HEK293 (cell line): ENCODE measurements at regions not wholly inside any gene's neighbourhood (a gene's known extent, or its start where the extent isn't known, plus 50 kb on each side); places are given as distances from the start of the nearest gene placed in this dataset.
"Not testable (repeated sequence)": the region's sequence is repeated elsewhere in the genome, so short reads cannot be mapped to it uniquely, and the experiment has no call there.

ENCODE experiments used
- REST ChIP-seq: fragments of 450-650 bp; formaldehyde crosslinking; IDR thresholded peaks from 2 replicates; pipeline ENCODE4 v1.5.1; 2016; ENCODE audit warnings: missing biosample characterization, missing genetic modification characterization
- SP2 ChIP-seq: fragments of 450-650 bp; formaldehyde crosslinking; IDR thresholded peaks from 2 replicates; pipeline ENCODE4 v1.5.1; 2016; ENCODE audit warnings: missing biosample characterization, missing genetic modification characterization
- YY1 ChIP-seq: fragments of 450-650 bp; formaldehyde crosslinking; IDR thresholded peaks from 2 replicates; pipeline ENCODE4 v1.5.1; 2018; ENCODE audit warnings: missing biosample characterization, missing genetic modification characterization
- ZNF488 ChIP-seq: fragments of 450-650 bp; formaldehyde crosslinking; IDR thresholded peaks from 2 replicates; pipeline ENCODE4 v1.5.1; 2016; ENCODE audit warnings: missing biosample characterization, missing genetic modification characterization
- ZNF645 ChIP-seq: fragments of 450-650 bp; formaldehyde crosslinking; IDR thresholded peaks from 2 replicates; pipeline ENCODE4; 2016; ENCODE audit warnings: missing biosample characterization, missing genetic modification characterization
- ZSCAN23 ChIP-seq: fragments of 450-650 bp; formaldehyde crosslinking; IDR thresholded peaks from 2 replicates; pipeline ENCODE4 v1.5.1; 2016; ENCODE audit warnings: missing biosample characterization, missing genetic modification characterization
- TF ChIP-seq, protein P1 (sequence below): fragments of 450-650 bp; formaldehyde crosslinking; IDR thresholded peaks from 2 replicates; pipeline ENCODE4 v1.5.1; 2016; ENCODE audit warnings: missing biosample characterization, missing genetic modification characterization
- TF ChIP-seq, protein P2 (sequence below): fragments of 450-650 bp; formaldehyde crosslinking; IDR thresholded peaks from 2 replicates; pipeline ENCODE4 v1.5.1; 2016; ENCODE audit warnings: missing biosample characterization, missing genetic modification characterization
- TF ChIP-seq, protein P3 (sequence below): fragments of 450-650 bp; formaldehyde crosslinking; conservative IDR thresholded peaks from 2 replicates; pipeline ENCODE4 v1.5.1; 2016; ENCODE audit warnings: low read depth, missing biosample characterization, missing genetic modification characterization

DNA sequence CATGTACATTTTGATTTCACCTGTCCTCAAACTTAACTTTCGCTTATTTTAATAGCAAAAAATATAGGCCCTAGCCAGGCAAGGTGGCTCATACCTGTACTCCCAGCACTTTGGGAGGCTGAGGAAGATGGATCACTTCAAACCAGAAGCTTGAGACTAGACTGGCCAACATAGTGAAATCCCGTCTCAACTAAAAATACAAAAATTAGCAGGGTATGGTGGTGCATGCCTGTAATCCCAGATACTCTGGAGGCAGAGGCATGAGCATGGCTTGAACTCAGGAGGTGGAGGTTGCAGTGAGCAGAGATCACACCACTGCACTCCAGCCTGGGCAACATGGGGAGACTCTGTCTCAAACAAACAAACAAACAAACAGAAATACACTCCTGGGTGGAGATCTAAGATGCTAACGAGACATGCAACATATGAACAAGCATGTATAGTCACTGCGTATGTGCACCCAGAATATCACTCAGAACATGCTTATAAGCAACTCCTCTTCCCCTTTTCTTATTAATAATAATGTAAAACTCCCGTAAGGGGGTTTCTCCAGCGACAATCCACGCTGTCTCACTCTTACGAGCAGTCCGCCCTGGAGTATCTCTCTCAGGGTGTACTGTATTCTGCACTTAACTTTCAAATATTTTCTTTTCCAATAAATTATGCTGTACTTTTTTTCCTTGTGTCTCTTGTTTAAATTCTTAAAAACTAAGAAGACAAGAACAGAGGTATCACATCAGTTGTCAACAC lies 4144.9 kb upstream of the TPTE start:
- TF ChIP-seq, protein P1, sequence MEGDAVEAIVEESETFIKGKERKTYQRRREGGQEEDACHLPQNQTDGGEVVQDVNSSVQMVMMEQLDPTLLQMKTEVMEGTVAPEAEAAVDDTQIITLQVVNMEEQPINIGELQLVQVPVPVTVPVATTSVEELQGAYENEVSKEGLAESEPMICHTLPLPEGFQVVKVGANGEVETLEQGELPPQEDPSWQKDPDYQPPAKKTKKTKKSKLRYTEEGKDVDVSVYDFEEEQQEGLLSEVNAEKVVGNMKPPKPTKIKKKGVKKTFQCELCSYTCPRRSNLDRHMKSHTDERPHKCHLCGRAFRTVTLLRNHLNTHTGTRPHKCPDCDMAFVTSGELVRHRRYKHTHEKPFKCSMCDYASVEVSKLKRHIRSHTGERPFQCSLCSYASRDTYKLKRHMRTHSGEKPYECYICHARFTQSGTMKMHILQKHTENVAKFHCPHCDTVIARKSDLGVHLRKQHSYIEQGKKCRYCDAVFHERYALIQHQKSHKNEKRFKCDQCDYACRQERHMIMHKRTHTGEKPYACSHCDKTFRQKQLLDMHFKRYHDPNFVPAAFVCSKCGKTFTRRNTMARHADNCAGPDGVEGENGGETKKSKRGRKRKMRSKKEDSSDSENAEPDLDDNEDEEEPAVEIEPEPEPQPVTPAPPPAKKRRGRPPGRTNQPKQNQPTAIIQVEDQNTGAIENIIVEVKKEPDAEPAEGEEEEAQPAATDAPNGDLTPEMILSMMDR (tag by site-specific recombination): not testable (repeated sequence)
- TF ChIP-seq, protein P2, sequence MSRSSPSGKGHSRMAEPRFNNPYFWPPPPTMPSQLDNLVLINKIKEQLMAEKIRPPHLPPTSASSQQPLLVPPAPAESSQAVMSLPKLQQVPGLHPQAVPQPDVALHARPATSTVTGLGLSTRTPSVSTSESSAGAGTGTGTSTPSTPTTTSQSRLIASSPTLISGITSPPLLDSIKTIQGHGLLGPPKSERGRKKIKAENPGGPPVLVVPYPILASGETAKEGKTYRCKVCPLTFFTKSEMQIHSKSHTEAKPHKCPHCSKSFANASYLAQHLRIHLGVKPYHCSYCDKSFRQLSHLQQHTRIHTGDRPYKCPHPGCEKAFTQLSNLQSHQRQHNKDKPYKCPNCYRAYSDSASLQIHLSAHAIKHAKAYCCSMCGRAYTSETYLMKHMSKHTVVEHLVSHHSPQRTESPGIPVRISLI (tag by site-specific recombination): not testable (repeated sequence)
- TF ChIP-seq YY1 (tag by site-specific recombination); ZSCAN23 (tag by site-specific recombination); SP2 (tag by site-specific recombination); ZNF488; ZNF645 (tag by site-specific recombination); REST (tag by site-specific recombination): not testable (repeated sequence)
- TF ChIP-seq, protein P3, sequence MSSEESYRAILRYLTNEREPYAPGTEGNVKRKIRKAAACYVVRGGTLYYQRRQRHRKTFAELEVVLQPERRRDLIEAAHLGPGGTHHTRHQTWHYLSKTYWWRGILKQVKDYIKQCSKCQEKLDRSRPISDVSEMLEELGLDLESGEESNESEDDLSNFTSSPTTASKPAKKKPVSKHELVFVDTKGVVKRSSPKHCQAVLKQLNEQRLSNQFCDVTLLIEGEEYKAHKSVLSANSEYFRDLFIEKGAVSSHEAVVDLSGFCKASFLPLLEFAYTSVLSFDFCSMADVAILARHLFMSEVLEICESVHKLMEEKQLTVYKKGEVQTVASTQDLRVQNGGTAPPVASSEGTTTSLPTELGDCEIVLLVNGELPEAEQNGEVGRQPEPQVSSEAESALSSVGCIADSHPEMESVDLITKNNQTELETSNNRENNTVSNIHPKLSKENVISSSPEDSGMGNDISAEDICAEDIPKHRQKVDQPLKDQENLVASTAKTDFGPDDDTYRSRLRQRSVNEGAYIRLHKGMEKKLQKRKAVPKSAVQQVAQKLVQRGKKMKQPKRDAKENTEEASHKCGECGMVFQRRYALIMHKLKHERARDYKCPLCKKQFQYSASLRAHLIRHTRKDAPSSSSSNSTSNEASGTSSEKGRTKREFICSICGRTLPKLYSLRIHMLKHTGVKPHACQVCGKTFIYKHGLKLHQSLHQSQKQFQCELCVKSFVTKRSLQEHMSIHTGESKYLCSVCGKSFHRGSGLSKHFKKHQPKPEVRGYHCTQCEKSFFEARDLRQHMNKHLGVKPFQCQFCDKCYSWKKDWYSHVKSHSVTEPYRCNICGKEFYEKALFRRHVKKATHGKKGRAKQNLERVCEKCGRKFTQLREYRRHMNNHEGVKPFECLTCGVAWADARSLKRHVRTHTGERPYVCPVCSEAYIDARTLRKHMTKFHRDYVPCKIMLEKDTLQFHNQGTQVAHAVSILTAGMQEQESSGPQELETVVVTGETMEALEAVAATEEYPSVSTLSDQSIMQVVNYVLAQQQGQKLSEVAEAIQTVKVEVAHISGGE: not testable (repeated sequence)
